ENCODE measurements at regions not wholly inside any gene's neighbourhood (a gene's known extent, or its start where the extent isn't known, plus 50 kb on each side); places are given as distances from the start of the nearest gene placed in this dataset.
"Not testable (repeated sequence)": the region's sequence is repeated elsewhere in the genome, so short reads cannot be mapped to it uniquely, and the experiment has no call there.

DNA sequence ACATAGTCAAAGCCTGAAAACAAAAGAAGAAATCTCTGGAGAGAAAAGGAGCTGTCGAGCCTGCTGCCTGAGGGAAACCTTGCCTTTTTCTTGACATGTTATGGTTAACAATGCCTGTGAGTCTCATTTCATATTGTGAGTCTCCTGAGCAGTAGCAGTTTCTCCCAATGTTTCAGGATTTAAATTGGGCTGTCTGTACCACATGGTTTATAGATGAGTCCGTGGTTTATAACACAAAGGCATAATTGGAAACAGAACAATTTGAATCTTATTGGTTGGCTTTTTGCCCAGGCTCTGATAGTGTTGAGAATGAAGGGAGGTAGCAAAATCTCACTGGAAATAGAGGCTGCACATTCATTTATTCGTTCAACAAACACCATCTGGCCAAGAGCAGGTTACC, 540.9 kb downstream of the RAB38 start:
- ATAC-seq: no peak

DNA sequence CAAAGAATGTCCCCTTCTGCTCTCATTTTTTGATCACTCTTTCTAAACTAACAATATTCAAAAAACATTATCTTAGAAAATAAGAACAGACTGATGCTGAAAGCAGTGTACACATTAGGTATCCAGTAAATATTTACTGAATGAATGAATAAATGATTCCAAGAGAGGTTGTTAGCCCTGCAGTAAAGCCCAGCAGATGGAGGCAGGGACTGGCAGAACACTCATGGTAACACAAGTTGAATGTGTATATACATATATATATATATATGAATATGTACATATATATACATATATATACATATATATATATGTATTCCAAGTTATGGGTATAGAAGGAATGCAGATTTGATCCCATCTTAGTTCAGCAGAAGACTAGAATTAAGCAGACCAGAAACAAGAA, 546.3 kb downstream of the RAB38 start:
- ATAC-seq: no peak

GRCh38 chr11:87628026-87628580, 547.1 kb downstream of the RAB38 start:
- ATAC-seq: no peak

DNA sequence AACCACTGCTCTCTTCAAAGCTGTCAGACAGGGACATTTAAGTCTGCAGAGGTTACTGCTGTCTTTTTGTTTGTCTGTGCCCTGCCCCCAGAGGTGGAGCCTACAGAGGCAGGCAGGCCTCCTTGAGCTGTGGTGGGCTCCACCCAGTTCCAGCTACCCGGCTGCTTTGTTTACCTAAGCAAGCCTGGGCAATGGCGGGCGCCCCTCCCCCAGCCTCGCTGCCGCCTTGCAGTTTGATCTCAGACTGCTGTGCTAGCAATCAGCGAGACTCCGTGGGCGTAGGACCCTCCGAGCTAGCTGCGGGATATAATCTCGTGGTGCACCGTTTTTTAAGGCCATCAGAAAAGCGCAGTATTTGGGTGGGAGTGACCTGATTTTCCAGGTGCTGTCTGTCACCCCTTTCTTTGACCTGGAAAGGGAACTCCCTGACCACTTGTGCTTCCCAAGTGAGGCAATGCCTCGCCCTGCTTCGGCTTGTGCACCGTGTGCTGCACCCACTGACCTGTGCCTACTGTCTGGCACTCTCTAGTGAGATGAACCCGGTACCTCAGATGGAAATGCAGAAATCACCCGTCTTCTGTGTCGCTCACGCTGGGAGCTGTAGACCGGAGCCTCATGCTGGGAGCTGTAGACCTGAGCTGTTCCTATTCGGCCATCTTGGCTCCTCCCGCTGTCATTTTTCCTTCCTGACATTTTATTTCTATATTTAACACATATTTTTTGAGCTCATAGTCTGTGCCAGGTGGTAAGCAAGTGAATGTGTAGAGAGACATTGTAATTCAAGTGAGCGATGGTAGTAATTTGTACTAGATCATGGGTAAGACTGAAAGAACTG, 551.5 kb downstream of the RAB38 start:
- not testable (repeated sequence) for ATAC-seq

DNA sequence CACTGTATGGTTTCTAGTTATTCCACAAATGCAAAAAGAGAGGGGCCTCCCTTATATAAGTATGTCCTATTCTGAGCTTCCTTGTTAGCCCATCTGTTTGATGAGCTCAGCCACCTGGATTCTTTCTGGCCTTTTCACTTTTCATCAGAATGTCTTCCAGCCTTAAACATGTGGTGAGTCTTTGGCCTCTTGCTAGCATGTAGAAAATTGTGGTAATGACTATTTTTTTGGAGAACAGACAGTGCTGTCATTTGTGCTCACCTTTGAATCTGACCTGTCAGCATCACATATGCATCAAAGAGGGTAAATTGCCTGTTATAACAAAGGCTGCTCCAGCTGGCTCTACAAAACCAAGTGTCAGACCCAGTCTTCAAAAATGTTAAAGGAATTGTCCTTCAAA, 558.7 kb downstream of the RAB38 start:
- ATAC-seq: no peak

GRCh38 chr11:87604350-87604749, 566.6 kb downstream of the TMEM135 start:
- no peak for ATAC-seq

GRCh38 chr11:87603887-87604286, 566.2 kb downstream of the TMEM135 start:
- ATAC-seq: no peak

GRCh38 chr11:87602776-87603175, 565.0 kb downstream of the TMEM135 start:
- no peak for ATAC-seq

GRCh38 chr11:87600938-87601337, 563.2 kb downstream of the TMEM135 start:
- ATAC-seq: no peak

- ATAC-seq: no peak
These were observed 560.0 kb downstream of the TMEM135 start for GRCh38 chr11:87597725-87598124.

- ATAC-seq: no peak
These were observed 558.4 kb downstream of the TMEM135 start for GRCh38 chr11:87596176-87596575.

DNA sequence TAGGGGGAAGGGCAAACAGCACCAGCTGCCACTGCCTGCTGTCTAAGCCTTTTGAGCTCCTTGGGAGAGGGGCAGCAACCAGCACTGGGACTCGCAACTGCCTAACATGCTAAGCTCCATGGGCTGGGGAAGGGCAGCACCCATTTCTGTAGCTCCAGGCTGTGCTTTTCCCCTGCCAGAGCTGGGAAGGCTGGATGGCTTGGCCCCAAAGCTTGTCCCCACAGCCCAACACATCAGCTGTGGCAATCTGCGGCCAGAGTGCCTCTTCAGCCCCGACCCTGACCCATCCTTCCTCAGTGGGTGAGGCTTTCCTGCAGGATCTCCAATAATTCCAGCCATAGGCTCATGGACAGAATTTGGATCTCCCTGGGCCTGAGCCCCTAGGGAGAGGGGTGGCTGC, 551.3 kb downstream of the TMEM135 start:
- ATAC-seq: no peak

DNA sequence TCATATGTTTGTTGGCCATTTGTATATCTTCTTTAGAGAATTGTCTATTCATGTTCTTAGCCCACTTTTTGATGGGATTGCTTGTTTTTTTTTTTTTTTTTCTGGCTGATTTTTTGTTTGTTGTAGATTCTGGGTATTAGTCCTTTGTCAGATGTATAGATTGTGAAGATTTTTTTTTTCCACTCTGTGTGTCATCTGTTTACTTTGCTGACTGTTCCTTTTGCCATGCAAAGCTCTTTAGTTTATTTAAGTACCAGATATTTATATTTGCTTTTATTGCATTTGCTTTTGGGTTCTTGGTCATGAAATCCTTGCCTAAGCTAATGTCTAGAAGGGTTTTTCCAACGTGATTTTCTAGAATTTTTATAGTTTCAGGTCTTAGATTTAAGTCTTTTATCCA, 547.9 kb downstream of the TMEM135 start:
- not testable (repeated sequence) for ATAC-seq

GRCh38 chr11:87583931-87584330, 546.2 kb downstream of the TMEM135 start:
- ATAC-seq: no peak

DNA sequence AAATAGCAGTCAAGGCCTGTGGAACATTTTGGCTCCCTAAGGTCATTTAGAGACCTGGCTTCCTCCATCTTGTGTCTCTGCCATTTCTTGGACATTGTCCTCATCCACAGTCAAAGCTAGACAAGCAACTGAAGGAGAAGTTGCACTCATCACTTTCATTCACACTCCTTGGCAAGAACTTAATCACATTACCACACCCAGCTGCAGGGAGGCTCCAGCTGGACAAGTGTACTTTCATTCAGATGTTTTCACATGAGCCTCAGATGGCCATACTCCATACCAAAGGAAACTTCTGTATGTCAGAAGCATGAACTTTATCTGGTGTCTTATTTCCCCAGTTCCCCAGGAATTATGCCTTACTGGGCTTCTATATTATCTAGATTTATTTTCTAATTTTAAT, 537.4 kb downstream of the TMEM135 start:
- ATAC-seq: no peak

- ATAC-seq: no peak
These were observed 536.5 kb downstream of the TMEM135 start for GRCh38 chr11:87574193-87574592.

DNA sequence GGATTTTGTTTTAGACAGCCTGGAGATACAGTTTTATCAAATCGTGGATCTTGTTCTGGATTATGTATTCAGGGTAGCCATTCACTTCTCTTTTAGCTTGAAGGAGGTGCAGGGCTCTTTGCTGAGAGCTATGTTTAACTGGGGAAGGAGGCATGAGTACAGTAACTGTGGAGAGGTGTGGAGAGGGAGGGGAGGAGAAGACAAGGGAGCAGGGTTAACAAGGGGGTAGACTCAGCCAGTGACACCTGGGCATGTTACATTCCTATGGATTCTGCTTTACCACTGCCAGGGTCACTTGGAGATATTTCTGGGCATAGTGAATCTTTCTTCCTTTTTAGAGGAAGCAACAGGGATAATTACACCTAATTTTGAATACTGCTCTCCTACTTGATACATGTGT, 536.0 kb downstream of the TMEM135 start:
- no peak for ATAC-seq

DNA sequence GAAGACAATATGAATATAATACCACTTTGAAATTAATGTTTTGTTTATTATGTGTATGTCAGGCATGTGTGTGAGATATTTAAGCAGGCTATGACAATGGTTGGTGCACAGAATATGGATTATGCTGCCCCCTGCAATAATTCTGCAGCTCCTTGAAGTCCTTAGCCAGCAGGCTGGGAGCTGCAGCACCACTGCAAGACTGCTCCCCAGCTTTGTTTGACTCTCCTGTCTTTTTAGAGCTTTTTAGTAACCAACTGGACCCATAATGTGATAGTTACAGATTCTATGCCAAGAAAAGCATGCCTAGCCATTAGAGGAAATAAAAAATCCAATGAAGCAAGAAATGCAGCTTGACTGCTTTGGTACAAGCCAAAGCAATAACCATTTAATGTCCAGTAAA, 535.1 kb downstream of the TMEM135 start:
- no peak for ATAC-seq

- no peak for ATAC-seq
These were observed 522.6 kb downstream of the TMEM135 start for GRCh38 chr11:87560352-87560751.

- ATAC-seq: not testable (repeated sequence)
These were observed 522.1 kb downstream of the TMEM135 start for GRCh38 chr11:87559852-87560251.

GRCh38 chr11:87555101-87555500, 517.4 kb downstream of the TMEM135 start:
- ATAC-seq: no peak

DNA sequence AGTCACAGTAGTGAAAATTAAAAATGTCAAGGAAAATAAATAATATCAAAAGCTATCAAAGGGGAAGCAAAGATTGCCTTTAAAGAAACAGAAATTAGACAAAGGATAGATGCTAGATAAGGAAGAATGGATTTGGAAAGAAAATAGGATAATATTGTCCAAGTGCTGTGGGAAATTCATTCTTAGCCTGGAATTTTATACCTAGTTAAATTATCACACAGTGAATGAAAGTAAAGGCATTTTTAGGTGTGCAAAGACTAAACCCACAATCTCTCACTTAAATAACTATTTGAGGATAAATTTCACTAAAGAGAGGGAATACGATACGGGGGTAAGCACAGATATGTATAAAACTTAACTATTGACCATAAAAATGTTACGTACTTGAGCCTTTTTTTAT, 511.1 kb downstream of the TMEM135 start:
- no peak for ATAC-seq

GRCh38 chr11:87545858-87546257, 508.1 kb downstream of the TMEM135 start:
- no peak for ATAC-seq

- no peak for ATAC-seq
These were observed 501.9 kb downstream of the TMEM135 start for GRCh38 chr11:87539596-87539995.

DNA sequence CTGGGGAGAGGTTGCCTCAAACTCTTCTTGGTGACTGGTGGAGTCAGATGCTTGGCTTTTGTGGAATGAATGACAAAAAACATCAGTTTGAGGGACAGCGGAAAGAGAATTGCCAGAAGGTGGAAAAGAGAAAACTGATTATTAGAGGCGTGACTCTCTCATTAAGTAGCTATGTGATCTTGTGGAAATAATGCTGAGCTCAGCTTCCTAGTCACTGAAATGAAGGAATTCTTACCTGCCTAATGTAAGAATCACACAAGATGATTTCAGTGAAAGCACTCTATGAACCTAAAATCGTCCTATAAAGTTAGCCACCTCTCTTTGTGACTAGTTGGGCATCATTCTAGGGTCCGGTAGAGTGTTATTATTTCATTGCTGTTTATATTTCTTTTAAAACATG, 498.8 kb downstream of the TMEM135 start:
- no peak for ATAC-seq

All from esophagus mucosa (tissue), 1 donor.